ENCODE measurements at regions not wholly inside any gene's neighbourhood (a gene's known extent, or its start where the extent isn't known, plus 50 kb on each side); places are given as distances from the start of the nearest gene placed in this dataset.

DNA sequence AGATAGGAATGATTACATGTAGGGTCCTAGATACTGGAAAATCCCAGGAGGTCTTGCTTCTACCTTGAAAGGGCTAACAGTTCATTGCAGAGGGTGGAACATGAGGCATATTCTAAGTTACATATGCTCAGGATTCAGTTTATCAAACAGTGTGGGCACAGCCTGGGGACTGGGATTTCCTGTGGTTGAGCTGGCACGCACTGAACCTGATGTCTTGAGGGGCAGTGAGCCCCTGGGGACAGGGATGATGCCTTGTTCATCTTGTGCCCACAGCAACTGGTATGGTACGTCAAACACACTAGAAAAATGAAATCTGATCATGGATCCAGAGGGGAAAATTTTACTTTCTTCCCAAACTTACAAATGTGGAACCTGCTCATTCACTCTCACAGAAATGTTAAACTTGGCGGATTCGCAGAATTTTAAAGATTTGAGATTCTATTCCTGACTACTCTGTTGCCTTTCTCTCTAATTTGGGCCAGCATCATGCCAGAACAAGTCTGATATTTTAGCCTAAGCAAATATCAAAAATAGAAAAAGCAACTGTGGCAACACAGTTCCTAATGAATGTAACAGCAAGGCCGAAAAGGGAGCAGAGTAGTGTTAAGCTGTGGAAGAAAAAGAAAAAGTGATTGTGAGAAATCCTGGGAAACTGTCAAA lies 68.2 kb upstream of the COL24A1 start:
- no peak for DNase-seq (ENCODE audit: extremely low spot score)
- POLR2A ChIA-PET: no interaction called here
- CTCF ChIA-PET: no interaction called here
- TF ChIP-seq SUZ12 (IDR thresholded peaks at IDR 0.05): no peak
- no peak for TF ChIP-seq L3MBTL2 (conservative IDR thresholded peaks at IDR 0.05)
- no peak for TF ChIP-seq TARDBP (IDR thresholded peaks at IDR 0.05)
- no peak for TF ChIP-seq FOXA1 (IDR thresholded peaks at IDR 0.05)
- TF ChIP-seq CTBP1 (IDR thresholded peaks at IDR 0.05; ENCODE audit: borderline replicate concordance): no peak
- TF ChIP-seq FOXK2 (IDR thresholded peaks at IDR 0.05): no peak
- TF ChIP-seq SP1 (IDR thresholded peaks at IDR 0.05): no peak
- TF ChIP-seq FOXM1 (IDR thresholded peaks at IDR 0.05; ENCODE audit: borderline replicate concordance): no peak
- TF ChIP-seq LEF1 (IDR thresholded peaks at IDR 0.05; ENCODE audit: borderline replicate concordance): no peak
- TF ChIP-seq ZNF384 (IDR thresholded peaks at IDR 0.05): no peak
- TF ChIP-seq BHLHE40 (IDR thresholded peaks at IDR 0.05; ENCODE audit: borderline replicate concordance): no peak

DNA sequence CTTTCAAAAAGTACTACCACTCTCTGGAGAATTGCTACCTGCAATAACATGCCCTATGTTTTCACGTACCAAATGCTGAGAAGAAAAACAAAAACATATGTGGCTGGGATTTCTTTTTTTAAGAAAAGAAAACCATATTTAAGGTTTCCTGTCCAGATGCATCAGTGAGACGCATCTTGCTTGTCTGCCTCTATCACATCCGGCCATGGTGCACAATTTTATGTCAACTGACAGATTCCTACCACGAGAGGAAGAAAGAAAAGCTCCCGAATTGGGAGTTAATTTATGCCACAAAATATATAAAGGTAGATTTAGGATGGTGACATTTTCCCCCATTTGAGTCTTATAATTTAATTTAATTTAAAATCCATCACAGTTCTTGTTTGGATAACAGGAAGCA lies 62.3 kb upstream of the COL24A1 start:
- ChIA-PET POLR2A (no interaction called here), CTCF (no interaction called here)
- DNase-seq (ENCODE audit: extremely low spot score): no peak
- TF ChIP-seq ELF4 (IDR thresholded peaks at IDR 0.05): no peak
- no peak for TF ChIP-seq FOXA1 (IDR thresholded peaks at IDR 0.05)
- no peak for TF ChIP-seq NFRKB (IDR thresholded peaks at IDR 0.05)
- TF ChIP-seq L3MBTL2 (conservative IDR thresholded peaks at IDR 0.05): no peak
- TF ChIP-seq, protein P1, sequence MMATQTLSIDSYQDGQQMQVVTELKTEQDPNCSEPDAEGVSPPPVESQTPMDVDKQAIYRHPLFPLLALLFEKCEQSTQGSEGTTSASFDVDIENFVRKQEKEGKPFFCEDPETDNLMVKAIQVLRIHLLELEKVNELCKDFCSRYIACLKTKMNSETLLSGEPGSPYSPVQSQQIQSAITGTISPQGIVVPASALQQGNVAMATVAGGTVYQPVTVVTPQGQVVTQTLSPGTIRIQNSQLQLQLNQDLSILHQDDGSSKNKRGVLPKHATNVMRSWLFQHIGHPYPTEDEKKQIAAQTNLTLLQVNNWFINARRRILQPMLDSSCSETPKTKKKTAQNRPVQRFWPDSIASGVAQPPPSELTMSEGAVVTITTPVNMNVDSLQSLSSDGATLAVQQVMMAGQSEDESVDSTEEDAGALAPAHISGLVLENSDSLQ (IDR thresholded peaks at IDR 0.05): no peak
- no peak for TF ChIP-seq LEF1 (IDR thresholded peaks at IDR 0.05; ENCODE audit: borderline replicate concordance)
- TF ChIP-seq ZNF384 (IDR thresholded peaks at IDR 0.05): no peak
- no peak for TF ChIP-seq TARDBP (IDR thresholded peaks at IDR 0.05)
- no peak for TF ChIP-seq HDGF (IDR thresholded peaks at IDR 0.05; ENCODE audit: borderline replicate concordance)
- no peak for TF ChIP-seq SUZ12 (IDR thresholded peaks at IDR 0.05)
- TF ChIP-seq FOXK2 (IDR thresholded peaks at IDR 0.05): no peak
- no peak for TF ChIP-seq SP1 (IDR thresholded peaks at IDR 0.05)
- TF ChIP-seq CTBP1 (IDR thresholded peaks at IDR 0.05; ENCODE audit: borderline replicate concordance): no peak
- TF ChIP-seq ARNT (IDR thresholded peaks at IDR 0.05): no peak
- no peak for TF ChIP-seq BHLHE40 (IDR thresholded peaks at IDR 0.05; ENCODE audit: borderline replicate concordance)
- no peak for TF ChIP-seq FOXM1 (IDR thresholded peaks at IDR 0.05; ENCODE audit: borderline replicate concordance)

DNA sequence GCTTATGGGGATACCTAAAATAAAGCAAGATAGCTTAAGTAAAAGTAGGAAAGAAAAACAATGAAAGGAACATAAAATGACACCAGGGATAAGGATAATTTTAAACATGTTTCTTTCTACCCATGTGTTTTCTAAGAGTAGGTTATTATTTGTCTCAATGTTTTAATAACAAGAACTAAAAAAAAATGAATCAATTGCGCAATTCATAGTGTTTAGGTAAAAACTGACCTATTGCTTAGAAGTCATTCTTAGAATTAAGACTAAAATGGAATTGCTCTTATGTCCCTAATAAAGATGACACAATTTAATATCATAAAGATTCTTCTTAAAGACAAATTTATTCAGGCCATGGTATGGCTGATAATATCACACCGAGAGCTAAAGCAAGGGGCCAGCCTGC lies 58.0 kb upstream of the COL24A1 start:
- ChIA-PET CTCF (no interaction called here), POLR2A (no interaction called here)
- DNase-seq (ENCODE audit: extremely low spot score): no peak
- no peak for TF ChIP-seq ELF4 (IDR thresholded peaks at IDR 0.05)

DNA sequence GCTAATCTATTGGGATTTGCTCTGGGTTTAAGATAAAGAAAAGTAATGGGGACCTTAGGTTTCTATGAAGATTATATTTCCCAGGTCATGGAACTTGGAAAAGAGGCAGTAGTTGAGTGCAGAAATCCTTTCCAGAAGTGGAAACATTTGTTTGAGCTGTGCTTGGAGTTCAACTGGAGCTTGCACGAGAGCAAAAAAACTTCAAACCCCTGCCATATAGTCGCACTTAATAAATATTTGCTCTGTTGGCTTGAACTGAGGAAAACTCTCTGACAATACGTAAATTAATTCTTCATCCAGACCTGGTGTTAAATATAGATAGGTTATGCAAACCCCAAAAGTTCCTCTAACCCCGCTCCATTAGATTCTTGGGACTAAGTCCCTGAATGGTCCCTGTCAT lies 52.8 kb upstream of the COL24A1 start:
- DNase-seq (ENCODE audit: extremely low spot score): no peak
- no peak for TF ChIP-seq CTBP1 (IDR thresholded peaks at IDR 0.05; ENCODE audit: borderline replicate concordance)
- TF ChIP-seq FOXM1 (IDR thresholded peaks at IDR 0.05; ENCODE audit: borderline replicate concordance): no peak
- no peak for TF ChIP-seq TARDBP (IDR thresholded peaks at IDR 0.05)
- no peak for TF ChIP-seq L3MBTL2 (conservative IDR thresholded peaks at IDR 0.05)
- no peak for TF ChIP-seq NFRKB (IDR thresholded peaks at IDR 0.05)
- POLR2A ChIA-PET: no interaction called here
- CTCF ChIA-PET: no interaction called here

DNA sequence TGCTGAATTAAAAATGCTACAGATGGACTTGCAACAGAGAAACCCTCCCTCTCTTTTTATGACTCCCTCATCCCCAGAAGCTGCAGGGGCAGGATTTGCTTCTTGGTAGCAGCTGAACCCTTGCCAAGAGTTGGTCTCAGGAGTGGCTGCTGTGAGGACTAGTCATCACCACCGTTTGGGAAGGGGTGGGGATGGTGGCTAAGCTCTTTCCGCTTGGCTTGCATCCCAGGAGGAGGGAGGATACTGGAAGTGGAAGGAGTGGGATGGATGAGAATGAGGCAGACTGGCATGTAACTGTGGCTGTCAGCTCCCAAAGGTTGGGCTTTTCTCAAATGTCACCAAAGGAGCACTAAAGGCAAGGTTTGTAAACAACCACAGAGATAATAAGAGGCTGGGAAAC lies 50.8 kb upstream of the COL24A1 start:
- CTCF ChIA-PET: no interaction called here
- no peak for DNase-seq (ENCODE audit: extremely low spot score)
- TF ChIP-seq TARDBP (IDR thresholded peaks at IDR 0.05) (no peak), NFRKB (IDR thresholded peaks at IDR 0.05) (no peak), ARNT (IDR thresholded peaks at IDR 0.05) (no peak), FOXA1 (IDR thresholded peaks at IDR 0.05) (no peak), SP1 (IDR thresholded peaks at IDR 0.05) (no peak), SUZ12 (IDR thresholded peaks at IDR 0.05) (no peak), ELF4 (IDR thresholded peaks at IDR 0.05) (no peak), CTBP1 (IDR thresholded peaks at IDR 0.05; ENCODE audit: borderline replicate concordance) (no peak), HDGF (IDR thresholded peaks at IDR 0.05; ENCODE audit: borderline replicate concordance) (no peak), BHLHE40 (IDR thresholded peaks at IDR 0.05; ENCODE audit: borderline replicate concordance) (no peak), L3MBTL2 (conservative IDR thresholded peaks at IDR 0.05) (no peak)
- TF ChIP-seq, protein P1 (IDR thresholded peaks at IDR 0.05): no peak
- POLR2A ChIA-PET: no interaction called here

All from HEK293T (cell line).